OCI-LY3 (cell line): ENCODE measurements at regions not wholly inside any gene's neighbourhood (a gene's known extent, or its start where the extent isn't known, plus 50 kb on each side); places are given as distances from the start of the nearest gene placed in this dataset.

Source experiments
- EZH2phosphoT487 ChIP-seq: fragments of 200-600 bp; shearing (Covaris generic); IDR thresholded peaks from 2 replicates; pipeline ENCODE4 v1.6.1; 2018; ENCODE audit warnings: antibody characterized with exemption, mixed run types, low read depth
- TF ChIP-seq, protein P1 (sequence below): fragments of 200-600, 300-600 bp; sonication (generic); IDR thresholded peaks from 2 replicates; pipeline ENCODE4 v1.5.1; 2014; ENCODE audit warnings: antibody characterized with exemption, low read length, low read depth

DNA sequence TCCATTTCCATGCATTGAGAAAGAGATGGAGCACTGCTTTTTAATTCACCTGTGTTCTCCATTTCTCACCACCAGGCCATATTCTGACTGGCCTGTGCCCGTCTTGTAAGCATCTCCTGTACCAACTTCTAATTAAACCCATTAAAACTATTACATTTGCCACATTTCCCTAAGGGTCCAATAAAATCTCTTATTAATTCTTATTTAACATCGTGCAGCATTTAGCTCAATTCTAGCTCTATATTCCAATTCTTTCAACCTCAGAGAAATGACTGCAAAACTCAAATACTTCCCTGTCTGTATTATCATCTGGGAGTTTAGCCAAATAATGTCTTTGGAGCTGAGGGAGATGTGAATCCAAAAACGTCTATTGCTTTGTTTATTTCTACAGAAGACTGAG is 495.4 kb upstream of the TMEM132C start:
- TF ChIP-seq, protein P1, sequence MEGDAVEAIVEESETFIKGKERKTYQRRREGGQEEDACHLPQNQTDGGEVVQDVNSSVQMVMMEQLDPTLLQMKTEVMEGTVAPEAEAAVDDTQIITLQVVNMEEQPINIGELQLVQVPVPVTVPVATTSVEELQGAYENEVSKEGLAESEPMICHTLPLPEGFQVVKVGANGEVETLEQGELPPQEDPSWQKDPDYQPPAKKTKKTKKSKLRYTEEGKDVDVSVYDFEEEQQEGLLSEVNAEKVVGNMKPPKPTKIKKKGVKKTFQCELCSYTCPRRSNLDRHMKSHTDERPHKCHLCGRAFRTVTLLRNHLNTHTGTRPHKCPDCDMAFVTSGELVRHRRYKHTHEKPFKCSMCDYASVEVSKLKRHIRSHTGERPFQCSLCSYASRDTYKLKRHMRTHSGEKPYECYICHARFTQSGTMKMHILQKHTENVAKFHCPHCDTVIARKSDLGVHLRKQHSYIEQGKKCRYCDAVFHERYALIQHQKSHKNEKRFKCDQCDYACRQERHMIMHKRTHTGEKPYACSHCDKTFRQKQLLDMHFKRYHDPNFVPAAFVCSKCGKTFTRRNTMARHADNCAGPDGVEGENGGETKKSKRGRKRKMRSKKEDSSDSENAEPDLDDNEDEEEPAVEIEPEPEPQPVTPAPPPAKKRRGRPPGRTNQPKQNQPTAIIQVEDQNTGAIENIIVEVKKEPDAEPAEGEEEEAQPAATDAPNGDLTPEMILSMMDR, result no peak
- TF ChIP-seq EZH2phosphoT487, result no peak
